LNCaP clone FGC (cell line): ENCODE measurements at regions not wholly inside any gene's neighbourhood (a gene's known extent, or its start where the extent isn't known, plus 50 kb on each side); places are given as distances from the start of the nearest gene placed in this dataset.

Experiments
- DNase-seq: peaks from one replicate; pipeline ENCODE4 v3.0.0-alpha.2; 2011; ENCODE audit warnings: low read depth
- H3K4me3 ChIP-seq: 2 replicates; pipeline ENCODE4 v1.5.1; 2011; ENCODE audit warnings: mild to moderate bottlenecking, low read depth, low read length, control low read depth
- CTCF ChIP-seq: IDR thresholded peaks from 2 replicates; pipeline ENCODE4 v1.5.1; 2012; ENCODE audit warnings: mild to moderate bottlenecking; ENCODE audit not compliant: control insufficient read depth, insufficient read depth; ENCODE audit errors: extremely low read depth

GRCh38 chr4:66653937-66654336, 891.4 kb downstream of the CENPC start:
- no peak for TF ChIP-seq CTCF
- no peak overlapping the region for H3K4me3 ChIP-seq
- no peak for DNase-seq

GRCh38 chr4:66649236-66649635, 896.1 kb downstream of the CENPC start:
- no peak for DNase-seq
- H3K4me3 ChIP-seq: no peak overlapping the region
- no peak for TF ChIP-seq CTCF

- DNase-seq: no peak
- no peak overlapping the region for H3K4me3 ChIP-seq
- TF ChIP-seq CTCF: no peak
Measured at GRCh38 chr4:66647926-66648325, 897.4 kb downstream of the CENPC start.

GRCh38 chr4:66647476-66647875, 897.8 kb downstream of the CENPC start:
- TF ChIP-seq CTCF: no peak
- DNase-seq: no peak
- no peak overlapping the region for H3K4me3 ChIP-seq

DNA sequence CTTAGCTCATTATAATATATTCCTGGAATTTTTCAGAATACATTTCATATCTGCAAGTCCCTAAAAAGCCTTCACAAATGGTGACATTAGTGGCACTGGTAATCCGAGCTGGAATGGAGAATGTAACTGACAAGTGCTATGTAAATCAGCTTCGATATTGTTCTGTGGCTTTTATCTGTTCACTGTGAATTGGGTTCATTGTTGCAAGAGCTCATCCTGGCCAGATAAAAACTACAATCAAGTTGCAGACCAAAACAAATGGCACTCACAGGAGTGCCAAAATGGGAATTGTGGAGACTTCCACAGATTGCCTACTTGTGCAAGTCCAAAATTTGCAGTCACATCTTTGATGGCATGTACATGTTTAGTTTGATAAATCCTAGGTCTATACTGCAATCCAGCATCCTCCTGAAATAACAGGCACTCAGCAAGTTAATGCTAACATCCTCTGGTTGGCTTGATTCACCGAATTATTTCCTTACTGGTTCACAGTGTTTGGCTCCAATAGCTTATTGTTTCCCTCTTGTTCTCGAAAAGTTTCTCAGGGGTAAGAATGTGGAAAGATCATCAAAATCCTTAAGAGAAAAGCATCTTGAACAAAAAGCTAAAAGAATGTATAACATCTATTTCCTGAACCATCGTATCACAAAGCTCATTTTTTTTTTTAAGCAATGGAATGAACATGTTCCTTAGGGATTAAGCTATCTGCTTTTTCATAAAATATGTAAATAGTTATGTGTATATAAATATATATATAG, 904.9 kb downstream of the CENPC start:
- no peak for TF ChIP-seq CTCF
- no peak for DNase-seq
- H3K4me3 ChIP-seq: no peak overlapping the region

DNA sequence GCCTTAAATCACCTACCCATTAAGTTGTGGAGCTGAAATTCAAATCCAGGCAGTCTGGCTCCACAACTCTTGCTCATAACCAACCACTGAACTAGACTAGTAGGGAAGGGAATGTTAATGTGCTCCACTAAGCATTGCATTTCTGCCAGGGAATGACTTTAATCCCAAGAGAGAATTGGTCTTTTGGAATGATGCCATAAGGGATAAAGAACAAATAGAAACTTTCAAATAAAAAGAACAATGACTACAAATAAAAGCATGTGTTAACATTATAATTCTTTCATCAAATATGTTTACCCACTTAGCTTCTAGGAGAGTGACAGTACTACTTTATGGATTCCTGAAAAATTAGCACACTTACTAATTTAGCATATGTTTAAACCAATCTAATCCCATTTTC, 905.9 kb downstream of the CENPC start:
- TF ChIP-seq CTCF: no peak
- H3K4me3 ChIP-seq: no peak overlapping the region
- peak; percentile 88 for DNase-seq

DNA sequence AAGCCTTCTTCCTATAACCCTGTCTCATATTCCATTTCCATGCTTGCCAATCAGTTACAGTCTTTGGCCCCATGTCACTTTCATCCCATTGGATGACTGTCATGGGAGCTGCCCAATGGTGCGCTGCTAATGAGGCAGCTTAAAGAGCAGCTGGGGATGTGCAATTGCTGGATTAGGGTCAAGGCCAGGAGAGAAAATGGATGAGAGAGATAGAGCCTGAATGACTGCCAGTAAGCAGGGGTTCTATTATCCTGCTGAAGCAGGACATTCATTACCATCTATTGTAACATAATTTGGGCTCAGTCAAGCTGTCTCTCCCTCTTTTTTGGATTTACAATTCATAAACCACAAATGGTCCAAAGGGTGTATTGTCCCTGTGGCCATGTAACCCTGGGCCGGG, 909.0 kb downstream of the CENPC start:
- no peak overlapping the region for H3K4me3 ChIP-seq
- no peak for TF ChIP-seq CTCF
- DNase-seq: no peak
